ENCODE measurements at regions not wholly inside any gene's neighbourhood (a gene's known extent, or its start where the extent isn't known, plus 50 kb on each side); places are given as distances from the start of the nearest gene placed in this dataset.

- ATAC-seq (no peak), DNase-seq (no peak)
- no peak overlapping the region for H3K27ac ChIP-seq
- H3K27me3 ChIP-seq: no peaks in the 10 kb centered on the region
- H3K9me3 ChIP-seq: no peaks in the 10 kb centered on the region
- H3K36me3 ChIP-seq: no peaks in the 10 kb centered on the region
- TF ChIP-seq POLR2A (IDR thresholded peaks at IDR 0.05): no peak
- TF ChIP-seq, protein P1, sequence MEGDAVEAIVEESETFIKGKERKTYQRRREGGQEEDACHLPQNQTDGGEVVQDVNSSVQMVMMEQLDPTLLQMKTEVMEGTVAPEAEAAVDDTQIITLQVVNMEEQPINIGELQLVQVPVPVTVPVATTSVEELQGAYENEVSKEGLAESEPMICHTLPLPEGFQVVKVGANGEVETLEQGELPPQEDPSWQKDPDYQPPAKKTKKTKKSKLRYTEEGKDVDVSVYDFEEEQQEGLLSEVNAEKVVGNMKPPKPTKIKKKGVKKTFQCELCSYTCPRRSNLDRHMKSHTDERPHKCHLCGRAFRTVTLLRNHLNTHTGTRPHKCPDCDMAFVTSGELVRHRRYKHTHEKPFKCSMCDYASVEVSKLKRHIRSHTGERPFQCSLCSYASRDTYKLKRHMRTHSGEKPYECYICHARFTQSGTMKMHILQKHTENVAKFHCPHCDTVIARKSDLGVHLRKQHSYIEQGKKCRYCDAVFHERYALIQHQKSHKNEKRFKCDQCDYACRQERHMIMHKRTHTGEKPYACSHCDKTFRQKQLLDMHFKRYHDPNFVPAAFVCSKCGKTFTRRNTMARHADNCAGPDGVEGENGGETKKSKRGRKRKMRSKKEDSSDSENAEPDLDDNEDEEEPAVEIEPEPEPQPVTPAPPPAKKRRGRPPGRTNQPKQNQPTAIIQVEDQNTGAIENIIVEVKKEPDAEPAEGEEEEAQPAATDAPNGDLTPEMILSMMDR (IDR thresholded peaks at IDR 0.05 in 4 of 5, conservative IDR thresholded peaks at IDR 0.05 in 1 of 5): no peak
- peaks cover 0 to 6% of the 10 kb centered on the region in 2 donors for H3K4me1 ChIP-seq
- in situ Hi-C loops (cut with MboI; ENCODE audit: low sequenced_read_pairs in 4 of 4): no loop called here
- intact Hi-C loops (cut with DNase I; ENCODE audit: low total_unique reads): no loop called here
- no peak overlapping the region for H3K4me3 ChIP-seq
These were observed 288.5 kb downstream of the XXYLT1 start for GRCh38 chr3:194982472-194982871.

DNA sequence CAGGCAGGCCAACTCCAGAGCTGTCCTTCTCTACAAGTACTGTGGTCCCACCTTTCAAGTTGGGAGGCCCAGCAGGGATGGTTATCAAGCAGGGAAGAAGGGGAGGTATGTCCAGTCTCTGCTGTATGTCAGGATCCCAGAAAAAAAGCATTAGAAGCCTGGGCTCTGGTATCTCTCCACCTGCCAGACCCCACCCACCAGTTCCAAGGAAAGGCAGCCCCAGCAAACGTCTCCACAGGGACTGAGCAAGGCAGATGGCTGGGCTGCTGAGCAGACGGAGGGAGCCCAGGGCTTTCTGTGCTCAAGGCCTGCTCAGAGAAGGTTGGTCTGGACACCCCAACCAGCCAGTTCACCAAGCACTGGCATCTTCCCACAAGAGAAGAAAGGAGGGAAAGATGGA, 287.8 kb downstream of the XXYLT1 start:
- TF ChIP-seq, protein P1 (IDR thresholded peaks at IDR 0.05 in 4 of 5, conservative IDR thresholded peaks at IDR 0.05 in 1 of 5): no peak
- no peak for TF ChIP-seq POLR2A (IDR thresholded peaks at IDR 0.05)
- intact Hi-C loops (cut with DNase I; ENCODE audit: low total_unique reads) (no loop called here), in situ Hi-C loops (cut with MboI; ENCODE audit: low sequenced_read_pairs in 4 of 4) (no loop called here)
- H3K9me3 ChIP-seq: no peaks in the 10 kb centered on the region
- H3K4me3 ChIP-seq: no peak overlapping the region
- no peak overlapping the region for H3K27ac ChIP-seq
- peaks cover 0 to 6% of the 10 kb centered on the region in 2 donors for H3K4me1 ChIP-seq
- ATAC-seq (no peak), DNase-seq (no peak)
- no peaks in the 10 kb centered on the region for H3K36me3 ChIP-seq
- no peaks in the 10 kb centered on the region for H3K27me3 ChIP-seq

GRCh38 chr3:194983620-194984019, 287.3 kb downstream of the XXYLT1 start:
- Histone ChIP-seq H3K4me1 (peaks cover 0 to 6% of the 10 kb centered on the region in 2 donors), H3K27me3 (no peaks in the 10 kb centered on the region), H3K4me3 (no peak overlapping the region), H3K9me3 (no peaks in the 10 kb centered on the region), H3K27ac (no peak overlapping the region), H3K36me3 (no peaks in the 10 kb centered on the region)
- no peak for TF ChIP-seq POLR2A (IDR thresholded peaks at IDR 0.05)
- TF ChIP-seq, protein P1 (IDR thresholded peaks at IDR 0.05 in 4 of 5, conservative IDR thresholded peaks at IDR 0.05 in 1 of 5): no peak
- DNase-seq (no peak), ATAC-seq (no peak)
- intact Hi-C loops (cut with DNase I; ENCODE audit: low total_unique reads): no loop called here
- in situ Hi-C loops (cut with MboI; ENCODE audit: low sequenced_read_pairs in 4 of 4): no loop called here

GRCh38 chr3:194984066-194984465, 286.9 kb downstream of the XXYLT1 start:
- in situ Hi-C loops (cut with MboI; ENCODE audit: low sequenced_read_pairs in 4 of 4) (no loop called here), intact Hi-C loops (cut with DNase I; ENCODE audit: low total_unique reads) (no loop called here)
- no peak overlapping the region for H3K27ac ChIP-seq
- H3K4me3 ChIP-seq: no peak overlapping the region
- H3K36me3 ChIP-seq: no peaks in the 10 kb centered on the region
- DNase-seq (no peak), ATAC-seq (no peak)
- peaks cover 0 to 6% of the 10 kb centered on the region in 2 donors for H3K4me1 ChIP-seq
- no peak for TF ChIP-seq POLR2A (IDR thresholded peaks at IDR 0.05)
- TF ChIP-seq, protein P1 (IDR thresholded peaks at IDR 0.05 in 4 of 5, conservative IDR thresholded peaks at IDR 0.05 in 1 of 5): no peak
- no peaks in the 10 kb centered on the region for H3K9me3 ChIP-seq
- no peaks in the 10 kb centered on the region for H3K27me3 ChIP-seq

GRCh38 chr3:194984622-194985021, 286.3 kb downstream of the XXYLT1 start:
- no peak for DNase-seq
- Histone ChIP-seq H3K9me3 (no peaks in the 10 kb centered on the region), H3K27ac (no peak overlapping the region), H3K4me1 (peaks cover 0 to 6% of the 10 kb centered on the region in 2 donors), H3K4me3 (peak overlapping the region in 3 of 4 donors; percentile 8 to 36 (median 18)), H3K36me3 (no peaks in the 10 kb centered on the region), H3K27me3 (no peaks in the 10 kb centered on the region)
- no peak for TF ChIP-seq POLR2A (IDR thresholded peaks at IDR 0.05)
- TF ChIP-seq, protein P1 (IDR thresholded peaks at IDR 0.05 in 4 of 5, conservative IDR thresholded peaks at IDR 0.05 in 1 of 5): no peak
- in situ Hi-C loops (cut with MboI; ENCODE audit: low sequenced_read_pairs in 4 of 4): no loop called here
- ATAC-seq: peak in 1 of 2 donors; percentile 8
- intact Hi-C loops (cut with DNase I; ENCODE audit: low total_unique reads): no loop called here

Measured in gastrocnemius medialis (tissue), 4 donors.